Natural killer cell (primary cell): ENCODE measurements at regions not wholly inside any gene's neighbourhood (a gene's known extent, or its start where the extent isn't known, plus 50 kb on each side); places are given as distances from the start of the nearest gene placed in this dataset.
A peak's percentile ranks its signal among the peaks of the same experiment; 100 is the strongest.

ENCODE experiments used
- ATAC-seq, 3 donors: fragments of 150-1000 bp in 2 of 3; fragments of 200-7000 bp in 1 of 3; cut with Tn5 transposase; 1 replicate in 1 of 3; 2 replicates in 2 of 3; pipeline ENCODE4 v1.10.0; 2021; ENCODE audit warnings: mild to moderate bottlenecking in 2 of 3, moderate library complexity in 2 of 3
- DNase-seq, 2 donors: peaks; one replicate each; pipeline versions ENCODE4 v3.0.0 to v3.0.0-alpha.2; 2013 to 2021; ENCODE audit warnings: mixed read lengths in 1 of 2
- H3K27ac ChIP-seq: one replicate; pipeline ENCODE4 v1.5.1; 2013; ENCODE audit warnings: mild to moderate bottlenecking, low read length
- H3K27me3 ChIP-seq: one replicate; pipeline ENCODE4 v1.6.1; 2013; ENCODE audit warnings: low read length; ENCODE audit not compliant: control insufficient read depth, insufficient read depth
- H3K36me3 ChIP-seq: one replicate; pipeline ENCODE4 v1.6.1; 2013; ENCODE audit warnings: low read length; ENCODE audit not compliant: control insufficient read depth, insufficient read depth
- H3K4me1 ChIP-seq: one replicate; pipeline ENCODE4 v1.6.1; 2013; ENCODE audit warnings: low read length; ENCODE audit not compliant: control insufficient read depth, insufficient read depth
- H3K4me3 ChIP-seq: one replicate; pipeline ENCODE4 v1.5.1; 2013; ENCODE audit warnings: low read length
- H3K9me3 ChIP-seq: one replicate; pipeline ENCODE4 v1.6.1; 2013; ENCODE audit warnings: low read length; ENCODE audit not compliant: control insufficient read depth, insufficient read depth
- H3K27ac Mint-ChIP-seq, 2 donors: one replicate each; pipeline ENCODE4 v1.8.0; 2022; ENCODE audit warnings: mild to moderate bottlenecking in 2 of 2, mixed read lengths in 2 of 2, moderate library complexity in 1 of 2
- H3K27me3 Mint-ChIP-seq, 2 donors: one replicate each; pipeline ENCODE4 v1.8.0; 2022; ENCODE audit warnings: low read depth in 2 of 2, mixed read lengths in 2 of 2
- H3K36me3 Mint-ChIP-seq: one replicate; pipeline ENCODE4 v1.8.0; 2022; ENCODE audit warnings: mixed read lengths
- H3K4me1 Mint-ChIP-seq, 2 donors: one replicate each; pipeline ENCODE4 v1.8.0; 2022; ENCODE audit warnings: mixed read lengths in 2 of 2
- H3K4me3 Mint-ChIP-seq: one replicate; pipeline ENCODE4 v1.8.0; 2022; ENCODE audit warnings: mild to moderate bottlenecking, moderate library complexity, mixed read lengths
- H3K9me3 Mint-ChIP-seq, 2 donors: one replicate each; pipeline ENCODE4 v1.8.0; 2022; ENCODE audit warnings: mixed read lengths in 2 of 2
- CTCF ChIP-seq: fragments of 200-600 bp; IDR thresholded peaks from one replicate; pipeline ENCODE4 v1.8.0; 2022; ENCODE audit warnings: antibody characterized with exemption
- WGBS: methylation state at CpG from one replicate; pipeline ENCODE4 v1.1.7; 2013; ENCODE audit warnings: missing lambda C conversion rate; ENCODE audit not compliant: insufficient coverage; 5-methylcytosine and 5-hydroxymethylcytosine counted together
- intact Hi-C: fragments of 100-400 bp; cut with micrococcal nuclease; formaldehyde crosslinking; loops from one replicate; pipeline ENCODE4 v1.14.2; 2022

DNA sequence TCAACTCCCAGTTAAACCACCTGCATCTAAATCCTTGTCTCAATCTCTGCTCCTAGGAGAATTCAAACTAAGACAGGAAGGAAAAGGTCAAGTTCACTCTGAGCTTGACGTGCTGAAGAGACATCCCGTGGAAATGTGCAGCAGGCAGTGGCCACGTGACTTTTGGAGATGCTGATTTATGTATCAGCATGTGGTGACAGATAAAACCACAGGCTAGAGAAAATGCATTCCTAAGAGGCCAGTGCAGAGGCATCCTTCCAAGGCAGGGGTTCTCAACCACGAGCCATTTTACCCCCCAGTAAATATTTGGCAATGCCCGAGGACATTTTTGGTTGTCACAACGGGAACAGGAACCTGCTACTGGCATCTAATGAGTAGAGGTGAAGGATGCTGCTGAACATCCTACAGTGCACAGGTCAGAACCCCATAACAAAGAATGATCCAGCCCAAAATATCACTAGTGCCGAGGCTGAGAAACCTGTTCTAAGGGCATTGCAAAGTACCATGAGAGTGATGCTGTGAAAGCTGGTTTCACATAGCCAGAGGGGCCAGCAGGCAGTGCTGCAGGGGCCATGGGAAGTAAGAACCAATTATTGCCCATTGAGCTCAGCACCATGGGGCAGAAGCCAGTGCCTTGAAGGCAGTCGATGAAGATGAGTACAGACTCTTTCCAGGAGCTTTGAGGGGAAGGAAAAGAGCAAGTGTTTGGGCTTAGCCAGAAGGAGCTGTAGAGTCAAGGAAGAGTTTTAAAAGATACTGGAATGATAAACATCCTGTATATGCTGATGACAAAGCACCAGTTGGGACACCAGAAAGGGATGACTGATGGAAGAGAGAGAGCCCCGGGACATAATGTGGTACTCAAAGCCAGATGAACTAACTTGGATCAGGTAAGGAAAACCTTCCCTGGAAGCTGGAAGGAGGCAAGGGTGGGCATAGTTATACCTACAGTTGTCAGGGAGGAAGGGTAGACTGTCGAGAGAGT, 174.6 kb downstream of the HAUS1 start:
- no peaks in the 10 kb centered on the region for H3K27me3 ChIP-seq
- H3K36me3 ChIP-seq = no peaks in the 10 kb centered on the region
- peaks cover 6% of the 10 kb centered on the region for H3K4me1 ChIP-seq
- ATAC-seq (no peak), DNase-seq (no peak)
- no peak overlapping the region for H3K4me3 Mint-ChIP-seq
- H3K4me1 Mint-ChIP-seq = peaks cover 7 to 16% of the 10 kb centered on the region in 2 donors
- no peaks in the 10 kb centered on the region for H3K9me3 ChIP-seq
- H3K4me3 ChIP-seq = no peak overlapping the region
- H3K36me3 Mint-ChIP-seq = no peaks in the 10 kb centered on the region
- WGBS = 31% methylated on average over 10 of the region's 10 CpGs
- intact Hi-C loops = no loop called here
- H3K27me3 Mint-ChIP-seq = no peaks in the 10 kb centered on the region
- no peak overlapping the region for H3K27ac Mint-ChIP-seq
- H3K27ac ChIP-seq = no peak overlapping the region
- no peaks in the 10 kb centered on the region for H3K9me3 Mint-ChIP-seq
- no peak for TF ChIP-seq CTCF

GRCh38 chr18:46279673-46280072, 175.5 kb downstream of the HAUS1 start:
- Mint-ChIP-seq H3K36me3 (no peaks in the 10 kb centered on the region), H3K27ac (no peak overlapping the region), H3K27me3 (no peaks in the 10 kb centered on the region), H3K9me3 (no peaks in the 10 kb centered on the region), H3K4me1 (peaks cover 7 to 16% of the 10 kb centered on the region in 2 donors), H3K4me3 (no peak overlapping the region)
- no peak for DNase-seq
- Histone ChIP-seq H3K36me3 (no peaks in the 10 kb centered on the region), H3K27ac (no peak overlapping the region), H3K9me3 (no peaks in the 10 kb centered on the region), H3K27me3 (no peaks in the 10 kb centered on the region), H3K4me3 (no peak overlapping the region), H3K4me1 (peaks cover 6% of the 10 kb centered on the region)
- 92% methylated on average over 6 of the region's 6 CpGs for WGBS
- intact Hi-C loops = loop anchor here (5.0 kb wide), 1 partner anchor 118 kb away; no protein-coding TSS in a partner anchor
- no peak for ATAC-seq
- no peak for TF ChIP-seq CTCF

GRCh38 chr18:46281185-46282176, 177.3 kb downstream of the HAUS1 start:
- intact Hi-C loops = loop anchor here (1.0 to 5.0 kb wide), 3 partner anchors 116 to 377 kb away; no protein-coding TSS in a partner anchor
- 63% methylated on average over 15 of the region's 15 CpGs for WGBS
- Mint-ChIP-seq H3K36me3 (no peaks in the 10 kb centered on the region), H3K9me3 (no peaks in the 10 kb centered on the region), H3K4me1 (peaks cover 7 to 16% of the 10 kb centered on the region in 2 donors), H3K27ac (no peak overlapping the region), H3K27me3 (no peaks in the 10 kb centered on the region), H3K4me3 (no peak overlapping the region)
- Histone ChIP-seq H3K9me3 (no peaks in the 10 kb centered on the region), H3K4me1 (peaks cover 6% of the 10 kb centered on the region), H3K27ac (no peak overlapping the region), H3K27me3 (no peaks in the 10 kb centered on the region), H3K36me3 (no peaks in the 10 kb centered on the region), H3K4me3 (no peak overlapping the region)
- TF ChIP-seq CTCF = peak; percentile 96
- DNase-seq (peak; percentile 63 to 69), ATAC-seq (peak; percentile 84 to 99 (median 97))
